ENCODE measurements at regions not wholly inside any gene's neighbourhood (a gene's known extent, or its start where the extent isn't known, plus 50 kb on each side); places are given as distances from the start of the nearest gene placed in this dataset.

GRCh38 chr13:105285526-105285925, 1249.9 kb downstream of the EFNB2 start (continued):
- TF ChIP-seq, protein P1, sequence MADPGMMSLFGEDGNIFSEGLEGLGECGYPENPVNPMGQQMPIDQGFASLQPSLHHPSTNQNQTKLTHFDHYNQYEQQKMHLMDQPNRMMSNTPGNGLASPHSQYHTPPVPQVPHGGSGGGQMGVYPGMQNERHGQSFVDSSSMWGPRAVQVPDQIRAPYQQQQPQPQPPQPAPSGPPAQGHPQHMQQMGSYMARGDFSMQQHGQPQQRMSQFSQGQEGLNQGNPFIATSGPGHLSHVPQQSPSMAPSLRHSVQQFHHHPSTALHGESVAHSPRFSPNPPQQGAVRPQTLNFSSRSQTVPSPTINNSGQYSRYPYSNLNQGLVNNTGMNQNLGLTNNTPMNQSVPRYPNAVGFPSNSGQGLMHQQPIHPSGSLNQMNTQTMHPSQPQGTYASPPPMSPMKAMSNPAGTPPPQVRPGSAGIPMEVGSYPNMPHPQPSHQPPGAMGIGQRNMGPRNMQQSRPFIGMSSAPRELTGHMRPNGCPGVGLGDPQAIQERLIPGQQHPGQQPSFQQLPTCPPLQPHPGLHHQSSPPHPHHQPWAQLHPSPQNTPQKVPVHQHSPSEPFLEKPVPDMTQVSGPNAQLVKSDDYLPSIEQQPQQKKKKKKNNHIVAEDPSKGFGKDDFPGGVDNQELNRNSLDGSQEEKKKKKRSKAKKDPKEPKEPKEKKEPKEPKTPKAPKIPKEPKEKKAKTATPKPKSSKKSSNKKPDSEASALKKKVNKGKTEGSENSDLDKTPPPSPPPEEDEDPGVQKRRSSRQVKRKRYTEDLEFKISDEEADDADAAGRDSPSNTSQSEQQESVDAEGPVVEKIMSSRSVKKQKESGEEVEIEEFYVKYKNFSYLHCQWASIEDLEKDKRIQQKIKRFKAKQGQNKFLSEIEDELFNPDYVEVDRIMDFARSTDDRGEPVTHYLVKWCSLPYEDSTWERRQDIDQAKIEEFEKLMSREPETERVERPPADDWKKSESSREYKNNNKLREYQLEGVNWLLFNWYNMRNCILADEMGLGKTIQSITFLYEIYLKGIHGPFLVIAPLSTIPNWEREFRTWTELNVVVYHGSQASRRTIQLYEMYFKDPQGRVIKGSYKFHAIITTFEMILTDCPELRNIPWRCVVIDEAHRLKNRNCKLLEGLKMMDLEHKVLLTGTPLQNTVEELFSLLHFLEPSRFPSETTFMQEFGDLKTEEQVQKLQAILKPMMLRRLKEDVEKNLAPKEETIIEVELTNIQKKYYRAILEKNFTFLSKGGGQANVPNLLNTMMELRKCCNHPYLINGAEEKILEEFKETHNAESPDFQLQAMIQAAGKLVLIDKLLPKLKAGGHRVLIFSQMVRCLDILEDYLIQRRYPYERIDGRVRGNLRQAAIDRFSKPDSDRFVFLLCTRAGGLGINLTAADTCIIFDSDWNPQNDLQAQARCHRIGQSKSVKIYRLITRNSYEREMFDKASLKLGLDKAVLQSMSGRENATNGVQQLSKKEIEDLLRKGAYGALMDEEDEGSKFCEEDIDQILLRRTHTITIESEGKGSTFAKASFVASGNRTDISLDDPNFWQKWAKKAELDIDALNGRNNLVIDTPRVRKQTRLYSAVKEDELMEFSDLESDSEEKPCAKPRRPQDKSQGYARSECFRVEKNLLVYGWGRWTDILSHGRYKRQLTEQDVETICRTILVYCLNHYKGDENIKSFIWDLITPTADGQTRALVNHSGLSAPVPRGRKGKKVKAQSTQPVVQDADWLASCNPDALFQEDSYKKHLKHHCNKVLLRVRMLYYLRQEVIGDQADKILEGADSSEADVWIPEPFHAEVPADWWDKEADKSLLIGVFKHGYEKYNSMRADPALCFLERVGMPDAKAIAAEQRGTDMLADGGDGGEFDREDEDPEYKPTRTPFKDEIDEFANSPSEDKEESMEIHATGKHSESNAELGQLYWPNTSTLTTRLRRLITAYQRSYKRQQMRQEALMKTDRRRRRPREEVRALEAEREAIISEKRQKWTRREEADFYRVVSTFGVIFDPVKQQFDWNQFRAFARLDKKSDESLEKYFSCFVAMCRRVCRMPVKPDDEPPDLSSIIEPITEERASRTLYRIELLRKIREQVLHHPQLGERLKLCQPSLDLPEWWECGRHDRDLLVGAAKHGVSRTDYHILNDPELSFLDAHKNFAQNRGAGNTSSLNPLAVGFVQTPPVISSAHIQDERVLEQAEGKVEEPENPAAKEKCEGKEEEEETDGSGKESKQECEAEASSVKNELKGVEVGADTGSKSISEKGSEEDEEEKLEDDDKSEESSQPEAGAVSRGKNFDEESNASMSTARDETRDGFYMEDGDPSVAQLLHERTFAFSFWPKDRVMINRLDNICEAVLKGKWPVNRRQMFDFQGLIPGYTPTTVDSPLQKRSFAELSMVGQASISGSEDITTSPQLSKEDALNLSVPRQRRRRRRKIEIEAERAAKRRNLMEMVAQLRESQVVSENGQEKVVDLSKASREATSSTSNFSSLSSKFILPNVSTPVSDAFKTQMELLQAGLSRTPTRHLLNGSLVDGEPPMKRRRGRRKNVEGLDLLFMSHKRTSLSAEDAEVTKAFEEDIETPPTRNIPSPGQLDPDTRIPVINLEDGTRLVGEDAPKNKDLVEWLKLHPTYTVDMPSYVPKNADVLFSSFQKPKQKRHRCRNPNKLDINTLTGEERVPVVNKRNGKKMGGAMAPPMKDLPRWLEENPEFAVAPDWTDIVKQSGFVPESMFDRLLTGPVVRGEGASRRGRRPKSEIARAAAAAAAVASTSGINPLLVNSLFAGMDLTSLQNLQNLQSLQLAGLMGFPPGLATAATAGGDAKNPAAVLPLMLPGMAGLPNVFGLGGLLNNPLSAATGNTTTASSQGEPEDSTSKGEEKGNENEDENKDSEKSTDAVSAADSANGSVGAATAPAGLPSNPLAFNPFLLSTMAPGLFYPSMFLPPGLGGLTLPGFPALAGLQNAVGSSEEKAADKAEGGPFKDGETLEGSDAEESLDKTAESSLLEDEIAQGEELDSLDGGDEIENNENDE (IDR thresholded peaks at IDR 0.05; ENCODE audit: insufficient replicate concordance, low read length): no peak
